HL-60 (cell line): ENCODE measurements at regions not wholly inside any gene's neighbourhood (a gene's known extent, or its start where the extent isn't known, plus 50 kb on each side); places are given as distances from the start of the nearest gene placed in this dataset.

ENCODE experiments used
- DNase-seq, 2 experiments: peaks; one replicate each; pipeline ENCODE4 v3.0.0-alpha.2; 2010 to 2020; ENCODE audit warnings: low read depth in 1 of 2, low spot score in 1 of 2
- H3K27ac ChIP-seq: fragments of 250-450 bp; sonication (Bioruptor Pico); replicated peaks from 2 replicates; pipeline ENCODE4 v1.5.1; 2020; ENCODE audit warnings: mild to moderate bottlenecking, moderate library complexity
- H3K27me3 ChIP-seq: fragments of 250-450 bp; sonication (Bioruptor Pico); 2 replicates; pipeline ENCODE4 v1.5.1; 2021; ENCODE audit warnings: mild to moderate bottlenecking, moderate library complexity; ENCODE audit not compliant: insufficient read depth, poor library complexity, severe bottlenecking
- H3K4me3 ChIP-seq: replicated peaks from 2 replicates; pipeline ENCODE4 v1.5.1; 2011; ENCODE audit warnings: mild to moderate bottlenecking, control low read depth, low read length; ENCODE audit not compliant: insufficient read depth
- GABPA ChIP-seq: IDR thresholded peaks from 2 replicates; pipeline ENCODE4 v1.6.1; 2012; ENCODE audit warnings: low read depth
- POLR2AphosphoS5 ChIP-seq: IDR thresholded peaks from 2 replicates; pipeline ENCODE4 v1.6.1; 2012; ENCODE audit warnings: low read depth
- SPI1 ChIP-seq: IDR thresholded peaks from 2 replicates; pipeline ENCODE4 v1.6.1; 2012; ENCODE audit warnings: low read depth, mild to moderate bottlenecking, borderline replicate concordance
- TF ChIP-seq, protein P1 (sequence below): IDR thresholded peaks from one replicate; pipeline ENCODE4 v1.5.1; 2011; ENCODE audit warnings: low read length, control low read depth, inconsistent platforms; ENCODE audit not compliant: insufficient read depth
- TF ChIP-seq, protein P2 (sequence below): IDR thresholded peaks from 2 replicates; pipeline ENCODE4 v1.6.1; 2012; ENCODE audit warnings: low read depth; ENCODE audit not compliant: insufficient replicate concordance

GRCh38 chr2:155389224-155389623, 690.7 kb downstream of the KCNJ3 start:
- no peak overlapping the region for H3K27ac ChIP-seq
- H3K4me3 ChIP-seq: no peak overlapping the region
- H3K27me3 ChIP-seq: no peaks in the 10 kb centered on the region
- DNase-seq: no peak
- TF ChIP-seq, protein P1, sequence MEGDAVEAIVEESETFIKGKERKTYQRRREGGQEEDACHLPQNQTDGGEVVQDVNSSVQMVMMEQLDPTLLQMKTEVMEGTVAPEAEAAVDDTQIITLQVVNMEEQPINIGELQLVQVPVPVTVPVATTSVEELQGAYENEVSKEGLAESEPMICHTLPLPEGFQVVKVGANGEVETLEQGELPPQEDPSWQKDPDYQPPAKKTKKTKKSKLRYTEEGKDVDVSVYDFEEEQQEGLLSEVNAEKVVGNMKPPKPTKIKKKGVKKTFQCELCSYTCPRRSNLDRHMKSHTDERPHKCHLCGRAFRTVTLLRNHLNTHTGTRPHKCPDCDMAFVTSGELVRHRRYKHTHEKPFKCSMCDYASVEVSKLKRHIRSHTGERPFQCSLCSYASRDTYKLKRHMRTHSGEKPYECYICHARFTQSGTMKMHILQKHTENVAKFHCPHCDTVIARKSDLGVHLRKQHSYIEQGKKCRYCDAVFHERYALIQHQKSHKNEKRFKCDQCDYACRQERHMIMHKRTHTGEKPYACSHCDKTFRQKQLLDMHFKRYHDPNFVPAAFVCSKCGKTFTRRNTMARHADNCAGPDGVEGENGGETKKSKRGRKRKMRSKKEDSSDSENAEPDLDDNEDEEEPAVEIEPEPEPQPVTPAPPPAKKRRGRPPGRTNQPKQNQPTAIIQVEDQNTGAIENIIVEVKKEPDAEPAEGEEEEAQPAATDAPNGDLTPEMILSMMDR: no peak
- TF ChIP-seq POLR2AphosphoS5 (no peak), GABPA (no peak), SPI1 (no peak)
- TF ChIP-seq, protein P2, sequence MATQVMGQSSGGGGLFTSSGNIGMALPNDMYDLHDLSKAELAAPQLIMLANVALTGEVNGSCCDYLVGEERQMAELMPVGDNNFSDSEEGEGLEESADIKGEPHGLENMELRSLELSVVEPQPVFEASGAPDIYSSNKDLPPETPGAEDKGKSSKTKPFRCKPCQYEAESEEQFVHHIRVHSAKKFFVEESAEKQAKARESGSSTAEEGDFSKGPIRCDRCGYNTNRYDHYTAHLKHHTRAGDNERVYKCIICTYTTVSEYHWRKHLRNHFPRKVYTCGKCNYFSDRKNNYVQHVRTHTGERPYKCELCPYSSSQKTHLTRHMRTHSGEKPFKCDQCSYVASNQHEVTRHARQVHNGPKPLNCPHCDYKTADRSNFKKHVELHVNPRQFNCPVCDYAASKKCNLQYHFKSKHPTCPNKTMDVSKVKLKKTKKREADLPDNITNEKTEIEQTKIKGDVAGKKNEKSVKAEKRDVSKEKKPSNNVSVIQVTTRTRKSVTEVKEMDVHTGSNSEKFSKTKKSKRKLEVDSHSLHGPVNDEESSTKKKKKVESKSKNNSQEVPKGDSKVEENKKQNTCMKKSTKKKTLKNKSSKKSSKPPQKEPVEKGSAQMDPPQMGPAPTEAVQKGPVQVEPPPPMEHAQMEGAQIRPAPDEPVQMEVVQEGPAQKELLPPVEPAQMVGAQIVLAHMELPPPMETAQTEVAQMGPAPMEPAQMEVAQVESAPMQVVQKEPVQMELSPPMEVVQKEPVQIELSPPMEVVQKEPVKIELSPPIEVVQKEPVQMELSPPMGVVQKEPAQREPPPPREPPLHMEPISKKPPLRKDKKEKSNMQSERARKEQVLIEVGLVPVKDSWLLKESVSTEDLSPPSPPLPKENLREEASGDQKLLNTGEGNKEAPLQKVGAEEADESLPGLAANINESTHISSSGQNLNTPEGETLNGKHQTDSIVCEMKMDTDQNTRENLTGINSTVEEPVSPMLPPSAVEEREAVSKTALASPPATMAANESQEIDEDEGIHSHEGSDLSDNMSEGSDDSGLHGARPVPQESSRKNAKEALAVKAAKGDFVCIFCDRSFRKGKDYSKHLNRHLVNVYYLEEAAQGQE: no peak

DNA sequence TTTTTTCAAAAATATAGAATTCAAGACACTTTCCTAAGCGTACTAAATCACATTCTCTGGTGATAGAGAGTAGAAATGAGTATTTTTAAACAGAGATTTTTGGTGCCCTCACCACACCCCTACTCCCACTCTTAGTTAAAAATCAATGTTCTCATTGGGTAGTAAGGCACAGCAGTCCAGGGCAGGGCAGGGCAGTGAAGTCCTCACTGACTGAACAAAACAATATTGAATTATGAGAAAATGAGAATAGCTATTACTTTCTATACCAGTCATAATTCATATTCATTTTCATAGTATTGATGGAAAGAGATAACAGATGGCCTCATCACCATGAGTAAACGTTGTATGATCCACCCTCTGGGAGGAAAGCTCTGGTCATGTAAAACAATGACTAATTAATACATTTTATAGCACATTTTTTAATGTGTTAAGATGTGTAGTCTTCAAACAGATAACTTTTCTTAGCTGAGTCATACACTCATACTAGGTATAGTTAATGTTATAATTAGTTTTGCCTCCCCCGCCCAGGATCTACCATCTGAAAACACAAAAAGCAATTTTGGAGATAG, 686.1 kb downstream of the KCNJ3 start:
- H3K4me3 ChIP-seq: no peak overlapping the region
- H3K27me3 ChIP-seq: peaks cover 4% of the 10 kb centered on the region
- DNase-seq: no peak
- TF ChIP-seq, protein P2: no peak
- TF ChIP-seq GABPA: no peak
- TF ChIP-seq, protein P1: no peak
- TF ChIP-seq POLR2AphosphoS5: no peak
- no peak for TF ChIP-seq SPI1
- H3K27ac ChIP-seq: no peak overlapping the region

DNA sequence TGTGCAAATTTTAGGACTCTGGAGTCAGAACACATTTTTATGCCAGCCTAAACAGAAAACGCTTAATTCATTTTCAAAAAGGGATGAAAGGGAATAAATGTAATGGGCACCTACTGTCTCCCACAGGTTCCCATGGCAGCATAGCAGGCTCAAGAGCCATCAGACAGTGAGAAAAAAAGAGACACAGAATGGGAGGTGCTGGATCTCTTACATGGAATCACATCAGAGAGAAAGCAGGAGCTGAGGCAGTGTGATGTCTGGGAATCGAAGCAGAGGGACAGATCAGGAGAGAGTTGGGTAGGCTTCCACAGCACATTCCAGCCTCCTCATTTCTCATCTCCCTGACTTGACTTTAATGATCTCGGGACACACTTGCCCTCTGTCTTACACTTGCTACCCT, 684.3 kb downstream of the KCNJ3 start:
- peaks cover 4% of the 10 kb centered on the region for H3K27me3 ChIP-seq
- no peak for DNase-seq

More for the DNA sequence above, 684.3 kb downstream of the KCNJ3 start:
- no peak overlapping the region for H3K4me3 ChIP-seq
- H3K27ac ChIP-seq: no peak overlapping the region
- TF ChIP-seq, protein P2: no peak
- TF ChIP-seq POLR2AphosphoS5: no peak
- TF ChIP-seq SPI1: no peak
- TF ChIP-seq, protein P1: no peak
- TF ChIP-seq GABPA: no peak
